ENCODE measurements at regions not wholly inside any gene's neighbourhood (a gene's known extent, or its start where the extent isn't known, plus 50 kb on each side); places are given as distances from the start of the nearest gene placed in this dataset.

GRCh38 chr17:54738496-54738895 lies 162.2 kb upstream of the TOM1L1 start:
- Histone ChIP-seq H3K9me3 (ENCODE audit: control insufficient read depth in 1 of 2, low read length in 2 of 2) (no peaks in the 10 kb centered on the region), H3K4me3 (ENCODE audit: low read depth in 1 of 2, low read length in 2 of 2) (no peak overlapping the region), H3K27me3 (ENCODE audit: low read depth, low read length) (no peaks in the 10 kb centered on the region), H3K36me3 (ENCODE audit: control insufficient read depth in 1 of 2, insufficient read depth in 2 of 2, low read length in 2 of 2) (no peaks in the 10 kb centered on the region), H3K27ac (ENCODE audit: low read length) (no peak overlapping the region), H3K4me1 (ENCODE audit: control insufficient read depth in 1 of 2, insufficient read depth in 2 of 2, low read length in 2 of 2) (no peaks in the 10 kb centered on the region)

DNA sequence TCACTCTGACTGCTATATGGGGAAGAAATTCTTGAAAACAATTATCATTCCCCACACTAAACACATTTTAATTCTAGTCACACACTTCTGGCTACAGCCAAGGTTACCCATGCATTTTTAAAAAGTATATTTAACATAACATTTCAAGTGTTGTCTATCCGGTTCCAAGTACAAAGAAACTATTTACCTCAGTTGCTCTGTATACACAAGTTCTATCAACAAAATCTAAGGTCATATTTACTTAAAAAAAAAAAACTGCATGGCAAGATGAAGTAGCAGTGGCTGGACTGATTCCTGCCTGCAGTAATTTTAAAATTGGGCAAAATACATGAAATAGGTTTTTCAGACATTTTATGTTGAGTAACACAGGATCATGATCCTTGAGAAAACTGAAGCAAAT lies 155.9 kb upstream of the TOM1L1 start:
- Histone ChIP-seq H3K9me3 (ENCODE audit: control insufficient read depth in 1 of 2, low read length in 2 of 2) (peaks cover 3 to 22% of the 10 kb centered on the region in 2 donors), H3K36me3 (ENCODE audit: control insufficient read depth in 1 of 2, insufficient read depth in 2 of 2, low read length in 2 of 2) (no peaks in the 10 kb centered on the region), H3K4me1 (ENCODE audit: control insufficient read depth in 1 of 2, insufficient read depth in 2 of 2, low read length in 2 of 2) (no peaks in the 10 kb centered on the region), H3K27me3 (ENCODE audit: low read depth, low read length) (no peaks in the 10 kb centered on the region), H3K4me3 (ENCODE audit: low read depth in 1 of 2, low read length in 2 of 2) (no peak overlapping the region), H3K27ac (ENCODE audit: low read length) (no peak overlapping the region)

GRCh38 chr17:54745239-54745638 lies 155.4 kb upstream of the TOM1L1 start:
- no peaks in the 10 kb centered on the region for H3K27me3 ChIP-seq (ENCODE audit: low read depth, low read length)
- no peaks in the 10 kb centered on the region for H3K36me3 ChIP-seq (ENCODE audit: control insufficient read depth in 1 of 2, insufficient read depth in 2 of 2, low read length in 2 of 2)
- H3K9me3 ChIP-seq (ENCODE audit: control insufficient read depth in 1 of 2, low read length in 2 of 2) = peaks cover 3 to 22% of the 10 kb centered on the region in 2 donors
- H3K4me3 ChIP-seq (ENCODE audit: low read depth in 1 of 2, low read length in 2 of 2) = no peak overlapping the region
- no peak overlapping the region for H3K27ac ChIP-seq (ENCODE audit: low read length)
- H3K4me1 ChIP-seq (ENCODE audit: control insufficient read depth in 1 of 2, insufficient read depth in 2 of 2, low read length in 2 of 2) = no peaks in the 10 kb centered on the region

- Histone ChIP-seq H3K27me3 (ENCODE audit: low read depth, low read length) (no peaks in the 10 kb centered on the region), H3K9me3 (ENCODE audit: control insufficient read depth in 1 of 2, low read length in 2 of 2) (peaks cover 3 to 22% of the 10 kb centered on the region in 2 donors), H3K27ac (ENCODE audit: low read length) (no peak overlapping the region), H3K4me1 (ENCODE audit: control insufficient read depth in 1 of 2, insufficient read depth in 2 of 2, low read length in 2 of 2) (no peaks in the 10 kb centered on the region), H3K36me3 (ENCODE audit: control insufficient read depth in 1 of 2, insufficient read depth in 2 of 2, low read length in 2 of 2) (no peaks in the 10 kb centered on the region), H3K4me3 (ENCODE audit: low read depth in 1 of 2, low read length in 2 of 2) (no peak overlapping the region)
Measured at GRCh38 chr17:54745862-54746261, 154.8 kb upstream of the TOM1L1 start.

- H3K36me3 ChIP-seq (ENCODE audit: control insufficient read depth in 1 of 2, insufficient read depth in 2 of 2, low read length in 2 of 2) = no peaks in the 10 kb centered on the region
Measured at GRCh38 chr17:54749157-54749556, 151.5 kb upstream of the TOM1L1 start.

GRCh38 chr17:54754560-54754959 lies 146.1 kb upstream of the TOM1L1 start:
- Histone ChIP-seq H3K4me1 (ENCODE audit: control insufficient read depth in 1 of 2, insufficient read depth in 2 of 2, low read length in 2 of 2) (no peaks in the 10 kb centered on the region), H3K27me3 (ENCODE audit: low read depth, low read length) (no peaks in the 10 kb centered on the region), H3K36me3 (ENCODE audit: control insufficient read depth in 1 of 2, insufficient read depth in 2 of 2, low read length in 2 of 2) (no peaks in the 10 kb centered on the region), H3K27ac (ENCODE audit: low read length) (no peak overlapping the region), H3K9me3 (ENCODE audit: control insufficient read depth in 1 of 2, low read length in 2 of 2) (no peaks in the 10 kb centered on the region), H3K4me3 (ENCODE audit: low read depth in 1 of 2, low read length in 2 of 2) (no peak overlapping the region)

More at GRCh38 chr17:54749157-54749556, 151.5 kb upstream of the TOM1L1 start:
- H3K4me1 ChIP-seq (ENCODE audit: control insufficient read depth in 1 of 2, insufficient read depth in 2 of 2, low read length in 2 of 2) = no peaks in the 10 kb centered on the region
- H3K4me3 ChIP-seq (ENCODE audit: low read depth in 1 of 2, low read length in 2 of 2) = no peak overlapping the region
- no peak overlapping the region for H3K27ac ChIP-seq (ENCODE audit: low read length)
- H3K9me3 ChIP-seq (ENCODE audit: control insufficient read depth in 1 of 2, low read length in 2 of 2) = peaks cover 3 to 22% of the 10 kb centered on the region in 2 donors
- no peaks in the 10 kb centered on the region for H3K27me3 ChIP-seq (ENCODE audit: low read depth, low read length)

GRCh38 chr17:54760836-54761235 lies 139.8 kb upstream of the TOM1L1 start:
- H3K9me3 ChIP-seq (ENCODE audit: control insufficient read depth in 1 of 2, low read length in 2 of 2) = peaks cover 0 to 4% of the 10 kb centered on the region in 2 donors
- H3K4me3 ChIP-seq (ENCODE audit: low read depth in 1 of 2, low read length in 2 of 2) = no peak overlapping the region
- H3K27me3 ChIP-seq (ENCODE audit: low read depth, low read length) = no peaks in the 10 kb centered on the region
- H3K36me3 ChIP-seq (ENCODE audit: control insufficient read depth in 1 of 2, insufficient read depth in 2 of 2, low read length in 2 of 2) = no peaks in the 10 kb centered on the region
- no peak overlapping the region for H3K27ac ChIP-seq (ENCODE audit: low read length)
- H3K4me1 ChIP-seq (ENCODE audit: control insufficient read depth in 1 of 2, insufficient read depth in 2 of 2, low read length in 2 of 2) = no peaks in the 10 kb centered on the region

GRCh38 chr17:54770836-54771235 lies 129.8 kb upstream of the TOM1L1 start:
- H3K4me3 ChIP-seq (ENCODE audit: low read depth in 1 of 2, low read length in 2 of 2) = no peak overlapping the region

DNA sequence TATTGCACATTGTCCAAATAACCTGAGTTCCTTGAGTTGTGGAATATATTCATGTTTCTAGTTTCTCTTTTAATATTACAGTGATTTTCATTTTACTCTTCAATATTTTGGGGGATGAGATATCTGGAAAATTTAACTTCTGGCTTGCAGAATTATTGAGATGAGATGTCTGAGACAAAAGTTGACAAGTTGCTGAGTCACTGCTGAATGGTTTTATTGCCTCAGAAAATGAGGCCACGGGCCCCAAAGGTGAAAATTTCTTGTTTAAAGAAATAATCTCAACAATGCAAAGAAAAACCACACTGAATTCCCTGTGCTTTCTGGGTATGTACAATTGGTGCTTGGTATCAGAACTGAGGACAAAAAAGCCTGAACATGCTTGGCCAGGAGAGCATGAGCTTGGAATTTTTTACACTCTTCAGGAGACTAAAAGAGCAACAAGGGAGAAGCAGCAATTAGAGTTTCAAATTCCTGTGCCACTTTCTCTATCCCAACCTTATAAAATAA lies 129.2 kb upstream of the TOM1L1 start:
- Histone ChIP-seq H3K36me3 (ENCODE audit: control insufficient read depth in 1 of 2, insufficient read depth in 2 of 2, low read length in 2 of 2) (no peaks in the 10 kb centered on the region), H3K4me3 (ENCODE audit: low read depth in 1 of 2, low read length in 2 of 2) (no peak overlapping the region), H3K27ac (ENCODE audit: low read length) (no peak overlapping the region), H3K9me3 (ENCODE audit: control insufficient read depth in 1 of 2, low read length in 2 of 2) (no peaks in the 10 kb centered on the region), H3K4me1 (ENCODE audit: control insufficient read depth in 1 of 2, insufficient read depth in 2 of 2, low read length in 2 of 2) (no peaks in the 10 kb centered on the region), H3K27me3 (ENCODE audit: low read depth, low read length) (no peaks in the 10 kb centered on the region)

More at GRCh38 chr17:54770836-54771235, 129.8 kb upstream of the TOM1L1 start:
- no peaks in the 10 kb centered on the region for H3K4me1 ChIP-seq (ENCODE audit: control insufficient read depth in 1 of 2, insufficient read depth in 2 of 2, low read length in 2 of 2)
- H3K27me3 ChIP-seq (ENCODE audit: low read depth, low read length) = no peaks in the 10 kb centered on the region
- no peaks in the 10 kb centered on the region for H3K9me3 ChIP-seq (ENCODE audit: control insufficient read depth in 1 of 2, low read length in 2 of 2)
- no peaks in the 10 kb centered on the region for H3K36me3 ChIP-seq (ENCODE audit: control insufficient read depth in 1 of 2, insufficient read depth in 2 of 2, low read length in 2 of 2)
- H3K27ac ChIP-seq (ENCODE audit: low read length) = no peak overlapping the region

GRCh38 chr17:54780238-54780637 lies 120.4 kb upstream of the TOM1L1 start:
- H3K27me3 ChIP-seq (ENCODE audit: low read depth, low read length) = no peaks in the 10 kb centered on the region
- no peak overlapping the region for H3K27ac ChIP-seq (ENCODE audit: low read length)
- H3K4me3 ChIP-seq (ENCODE audit: low read depth in 1 of 2, low read length in 2 of 2) = no peak overlapping the region
- H3K4me1 ChIP-seq (ENCODE audit: control insufficient read depth in 1 of 2, insufficient read depth in 2 of 2, low read length in 2 of 2) = no peaks in the 10 kb centered on the region
- no peaks in the 10 kb centered on the region for H3K9me3 ChIP-seq (ENCODE audit: control insufficient read depth in 1 of 2, low read length in 2 of 2)
- H3K36me3 ChIP-seq (ENCODE audit: control insufficient read depth in 1 of 2, insufficient read depth in 2 of 2, low read length in 2 of 2) = no peaks in the 10 kb centered on the region

- no peak overlapping the region for H3K4me3 ChIP-seq (ENCODE audit: low read depth in 1 of 2, low read length in 2 of 2)
- no peaks in the 10 kb centered on the region for H3K4me1 ChIP-seq (ENCODE audit: control insufficient read depth in 1 of 2, insufficient read depth in 2 of 2, low read length in 2 of 2)
- H3K27ac ChIP-seq (ENCODE audit: low read length) = no peak overlapping the region
- no peaks in the 10 kb centered on the region for H3K27me3 ChIP-seq (ENCODE audit: low read depth, low read length)
- H3K9me3 ChIP-seq (ENCODE audit: control insufficient read depth in 1 of 2, low read length in 2 of 2) = no peaks in the 10 kb centered on the region
- H3K36me3 ChIP-seq (ENCODE audit: control insufficient read depth in 1 of 2, insufficient read depth in 2 of 2, low read length in 2 of 2) = no peaks in the 10 kb centered on the region
Measured at GRCh38 chr17:54781389-54781788, 119.3 kb upstream of the TOM1L1 start.

GRCh38 chr17:54784305-54784704 lies 116.3 kb upstream of the TOM1L1 start:
- no peaks in the 10 kb centered on the region for H3K9me3 ChIP-seq (ENCODE audit: control insufficient read depth in 1 of 2, low read length in 2 of 2)
- no peak overlapping the region for H3K4me3 ChIP-seq (ENCODE audit: low read depth in 1 of 2, low read length in 2 of 2)
- no peak overlapping the region for H3K27ac ChIP-seq (ENCODE audit: low read length)
- no peaks in the 10 kb centered on the region for H3K4me1 ChIP-seq (ENCODE audit: control insufficient read depth in 1 of 2, insufficient read depth in 2 of 2, low read length in 2 of 2)
- no peaks in the 10 kb centered on the region for H3K36me3 ChIP-seq (ENCODE audit: control insufficient read depth in 1 of 2, insufficient read depth in 2 of 2, low read length in 2 of 2)
- H3K27me3 ChIP-seq (ENCODE audit: low read depth, low read length) = no peaks in the 10 kb centered on the region
